Limb (tissue), 2 donors: ENCODE measurements at regions not wholly inside any gene's neighbourhood (a gene's known extent, or its start where the extent isn't known, plus 50 kb on each side); places are given as distances from the start of the nearest gene placed in this dataset.

Source experiments
- DNase-seq, 2 donors: peaks; one replicate each; pipeline ENCODE4 v3.0.0-alpha.2; 2016; ENCODE audit errors: extremely low spot score in 2 of 2

- no peak for DNase-seq
These were observed 54.7 kb upstream of the MGAT5 start for GRCh38 chr2:134199123-134199522.

- no peak for DNase-seq
These were observed 53.7 kb upstream of the MGAT5 start for GRCh38 chr2:134200036-134200618.

GRCh38 chr2:134201533-134201932, 52.3 kb upstream of the MGAT5 start:
- no peak for DNase-seq

DNA sequence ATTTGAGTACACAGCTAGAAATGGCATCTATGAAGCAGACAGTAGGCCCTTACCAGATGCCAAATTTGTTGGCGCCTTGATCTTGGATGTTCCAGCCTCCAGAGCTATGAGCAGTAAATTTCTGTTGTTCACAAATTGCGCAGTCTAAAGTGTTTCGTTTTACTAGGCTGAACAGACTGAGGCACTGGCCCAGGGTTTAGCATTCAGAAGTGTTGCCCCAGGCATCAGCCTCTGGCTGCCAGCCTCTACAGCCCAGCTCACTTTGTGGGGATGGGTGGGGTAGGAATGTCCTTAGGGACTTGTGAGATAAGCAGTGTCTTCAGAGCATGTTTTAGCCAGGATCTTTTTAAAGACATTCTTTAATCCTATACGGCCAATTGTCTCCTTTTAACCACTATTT, 51.5 kb upstream of the MGAT5 start:
- DNase-seq: no peak

GRCh38 chr2:134203175-134203574, 50.7 kb upstream of the MGAT5 start:
- DNase-seq: no peak
